Right lobe of liver (tissue), 6 donors: ENCODE measurements at regions not wholly inside any gene's neighbourhood (a gene's known extent, or its start where the extent isn't known, plus 50 kb on each side); places are given as distances from the start of the nearest gene placed in this dataset.
A peak's percentile ranks its signal among the peaks of the same experiment; 100 is the strongest.

Experiments
- ATAC-seq, 4 donors: fragments of 200-7000 bp; cut with Tn5 transposase; one replicate each; pipeline ENCODE4 v1.9.1; 2020; ENCODE audit warnings: mild to moderate bottlenecking in 4 of 4, moderate library complexity in 4 of 4
- DNase-seq, 3 donors: peaks; one replicate each; pipeline ENCODE4 v3.0.0-alpha.2; 2020
- H3K27ac ChIP-seq, 3 donors: fragments of 200-600 bp; one replicate each; pipeline ENCODE4 v1.8.0; 2022
- H3K27me3 ChIP-seq, 2 donors: fragments of 200-600 bp; one replicate each; pipeline ENCODE4 v1.8.0; 2022
- H3K36me3 ChIP-seq, 4 donors: fragments of 200-600 bp; sonication (generic) in 1 of 4; one replicate each; pipeline versions ENCODE4 v1.5.1 to v1.8.0; 2017 to 2022; ENCODE audit warnings: control low read depth in 1 of 4
- H3K4me1 ChIP-seq, 4 donors: fragments of 200-600 bp; sonication (generic) in 1 of 4; one replicate each; pipeline versions ENCODE4 v1.5.1 to v1.8.0; 2017 to 2022; ENCODE audit warnings: control low read depth in 1 of 4
- H3K4me3 ChIP-seq, 3 donors: fragments of 200-600 bp; one replicate each; pipeline ENCODE4 v1.8.0; 2022
- H3K9me3 ChIP-seq, 4 donors: fragments of 200-600 bp; sonication (generic) in 1 of 4; one replicate each; pipeline versions ENCODE4 v1.5.1 to v1.8.0; 2017 to 2022; ENCODE audit warnings: control low read depth in 1 of 4
- CTCF ChIP-seq, 4 donors: fragments of 200-600 bp in 3 of 4; fragments of 450-650 bp in 1 of 4; IDR thresholded peaks; one replicate each; pipeline versions ENCODE4 v1.5.1 to v1.8.0; 2016 to 2022; ENCODE audit warnings: antibody characterized with exemption in 4 of 4, mild to moderate bottlenecking in 2 of 4
- POLR2A ChIP-seq: fragments of 450-650 bp; IDR thresholded peaks from one replicate; pipeline ENCODE4 v1.6.1; 2017; ENCODE audit warnings: antibody characterized with exemption, mild to moderate bottlenecking
- WGBS: methylation state at CpG from one replicate; pipeline ENCODE4 v1.1.6; 2018; ENCODE audit warnings: low coverage, low lambda C conversion rate; ENCODE audit not compliant: insufficient coverage; ENCODE audit errors: missing lambda C conversion rate; 5-methylcytosine and 5-hydroxymethylcytosine counted together
- intact Hi-C, 2 donors: fragments of 100-400 bp; cut with DNase I; formaldehyde crosslinking; loops; one replicate each; pipeline versions ENCODE4 v1.11.2 to v1.14.1; 2022
- donor health status: DM: no; HTN: yes; CAD: no.
- donor health status: DM: no; HTN: no; CAD: no.
- donor health status: DM: no; HTN: no; CAD: no.
- donor health status: DM: no; HTN: yes; CAD: no.
- donor health status: DM: no; HTN: yes; CAD: no.

- intact Hi-C loops, result no loop called here
- H3K4me1 ChIP-seq, result no peaks in the 10 kb centered on the region
- peaks cover 0 to 5% of the 10 kb centered on the region in 2 donors for H3K27me3 ChIP-seq
- no peak overlapping the region for H3K4me3 ChIP-seq
- H3K9me3 ChIP-seq, result no peaks in the 10 kb centered on the region
- TF ChIP-seq CTCF (IDR thresholded peaks at IDR 0.05) (no peak), POLR2A (no peak)
- H3K36me3 ChIP-seq, result no peaks in the 10 kb centered on the region
- ATAC-seq (no peak), DNase-seq (no peak)
- 33% methylated on average over 2 of the region's 2 CpGs for WGBS
- H3K27ac ChIP-seq, result no peak overlapping the region
These were observed 101.3 kb upstream of the MAGEB16 start for GRCh38 chrX:35696760-35697234.

- ATAC-seq, result peak in 1 of 4 donors; percentile 25
- WGBS, result 31% methylated on average over 2 of the region's 2 CpGs
These were observed 98.5 kb upstream of the MAGEB16 start for GRCh38 chrX:35699642-35700041.

GRCh38 chrX:35700121-35700520 lies 98.0 kb upstream of the MAGEB16 start:
- H3K9me3 ChIP-seq, result no peaks in the 10 kb centered on the region
- H3K27me3 ChIP-seq, result peaks cover 0 to 5% of the 10 kb centered on the region in 2 donors
- no peak overlapping the region for H3K27ac ChIP-seq
- no peak overlapping the region for H3K4me3 ChIP-seq
- 25% methylated on average over 1 of the region's 1 CpG for WGBS
- no peaks in the 10 kb centered on the region for H3K4me1 ChIP-seq
- no peak for DNase-seq
- no peak for ATAC-seq
- intact Hi-C loops, result no loop called here
- TF ChIP-seq CTCF (IDR thresholded peaks at IDR 0.05), result no peak
- TF ChIP-seq POLR2A, result no peak
- no peaks in the 10 kb centered on the region for H3K36me3 ChIP-seq

More at GRCh38 chrX:35699642-35700041, 98.5 kb upstream of the MAGEB16 start:
- H3K27ac ChIP-seq, result no peak overlapping the region
- intact Hi-C loops, result no loop called here
- no peaks in the 10 kb centered on the region for H3K36me3 ChIP-seq
- peaks cover 0 to 5% of the 10 kb centered on the region in 2 donors for H3K27me3 ChIP-seq
- no peaks in the 10 kb centered on the region for H3K9me3 ChIP-seq
- DNase-seq, result no peak
- TF ChIP-seq CTCF (IDR thresholded peaks at IDR 0.05) (no peak), POLR2A (no peak)
- no peaks in the 10 kb centered on the region for H3K4me1 ChIP-seq
- H3K4me3 ChIP-seq, result no peak overlapping the region

GRCh38 chrX:35711281-35711680 lies 86.9 kb upstream of the MAGEB16 start:
- TF ChIP-seq POLR2A (no peak), CTCF (IDR thresholded peaks at IDR 0.05) (no peak)
- DNase-seq, result no peak

GRCh38 chrX:35722128-35722527 lies 76.0 kb upstream of the MAGEB16 start:
- TF ChIP-seq CTCF (IDR thresholded peaks at IDR 0.05) (no peak), POLR2A (no peak)
- 41% methylated on average over 5 of the region's 5 CpGs for WGBS
- Histone ChIP-seq H3K4me3 (no peak overlapping the region), H3K27me3 (no peaks in the 10 kb centered on the region), H3K36me3 (no peaks in the 10 kb centered on the region), H3K9me3 (no peaks in the 10 kb centered on the region), H3K4me1 (no peaks in the 10 kb centered on the region), H3K27ac (no peak overlapping the region)
- intact Hi-C loops, result no loop called here
- ATAC-seq (no peak), DNase-seq (no peak)

More at GRCh38 chrX:35711281-35711680, 86.9 kb upstream of the MAGEB16 start:
- no peak for ATAC-seq
- no peak overlapping the region for H3K27ac ChIP-seq
- no peaks in the 10 kb centered on the region for H3K9me3 ChIP-seq
- H3K27me3 ChIP-seq, result peaks cover 0 to 6% of the 10 kb centered on the region in 2 donors
- H3K4me3 ChIP-seq, result no peak overlapping the region
- no peaks in the 10 kb centered on the region for H3K4me1 ChIP-seq
- intact Hi-C loops, result no loop called here
- no peaks in the 10 kb centered on the region for H3K36me3 ChIP-seq
